Stimulated activated CD4-positive, alpha-beta T cell treated with anti-CD3 and anti-CD28 coated beads, Interleukin-12 subunit alpha, Interleukin-12 subunit beta, amount 100 ng/mL, for 48 hours (primary cell): ENCODE measurements at regions not wholly inside any gene's neighbourhood (a gene's known extent, or its start where the extent isn't known, plus 50 kb on each side); places are given as distances from the start of the nearest gene placed in this dataset.
"Not testable (repeated sequence)": the region's sequence is repeated elsewhere in the genome, so short reads cannot be mapped to it uniquely, and the experiment has no call there.

Source experiments
- DNase-seq, 3 donors: peaks; one replicate each; pipeline ENCODE4 v3.0.0-alpha.2; 2020; ENCODE audit warnings: low read depth in 2 of 3, low spot score in 1 of 3

- DNase-seq: no peak
Measured at GRCh38 chr7:36062154-36062815, 90.8 kb upstream of the EEPD1 start.

GRCh38 chr7:36064676-36065075 is 88.4 kb upstream of the EEPD1 start:
- no peak for DNase-seq

GRCh38 chr7:36065563-36066342 is 87.3 kb upstream of the EEPD1 start:
- not testable (repeated sequence) for DNase-seq

- no peak for DNase-seq
Measured at GRCh38 chr7:36066343-36066664, 86.8 kb upstream of the EEPD1 start.

GRCh38 chr7:36070230-36070629 is 82.8 kb upstream of the EEPD1 start:
- no peak for DNase-seq

- DNase-seq: no peak
Measured at GRCh38 chr7:36071605-36072004, 81.4 kb upstream of the EEPD1 start.

GRCh38 chr7:36072620-36073019 is 80.4 kb upstream of the EEPD1 start:
- no peak for DNase-seq

- DNase-seq: no peak
Measured at GRCh38 chr7:36075561-36075960, 77.5 kb upstream of the EEPD1 start.

- no peak for DNase-seq
Measured at GRCh38 chr7:36076074-36076473, 77.0 kb upstream of the EEPD1 start.

GRCh38 chr7:36078816-36079360 is 74.2 kb upstream of the EEPD1 start:
- DNase-seq: no peak

- DNase-seq: no peak
Measured at GRCh38 chr7:36079446-36080025, 73.5 kb upstream of the EEPD1 start.

- DNase-seq: no peak
Measured at GRCh38 chr7:36080843-36081242, 72.2 kb upstream of the EEPD1 start.

GRCh38 chr7:36082216-36082615 is 70.8 kb upstream of the EEPD1 start:
- no peak for DNase-seq

GRCh38 chr7:36082910-36083309 is 70.1 kb upstream of the EEPD1 start:
- DNase-seq: no peak

GRCh38 chr7:36083626-36084380 is 69.3 kb upstream of the EEPD1 start:
- DNase-seq: no peak

GRCh38 chr7:36084485-36085091 is 68.5 kb upstream of the EEPD1 start:
- DNase-seq: no peak

- no peak for DNase-seq
Measured at GRCh38 chr7:36085096-36085495, 68.0 kb upstream of the EEPD1 start.

- DNase-seq: no peak
Measured at GRCh38 chr7:36086571-36086970, 66.5 kb upstream of the EEPD1 start.

- no peak for DNase-seq
Measured at GRCh38 chr7:36088553-36088952, 64.5 kb upstream of the EEPD1 start.

- no peak for DNase-seq
Measured at GRCh38 chr7:36088966-36089365, 64.1 kb upstream of the EEPD1 start.
